GM19035 (cell line): ENCODE measurements at regions not wholly inside any gene's neighbourhood (a gene's known extent, or its start where the extent isn't known, plus 50 kb on each side); places are given as distances from the start of the nearest gene placed in this dataset.
"Not testable (repeated sequence)": the region's sequence is repeated elsewhere in the genome, so short reads cannot be mapped to it uniquely, and the experiment has no call there.

Experiments
- ATAC-seq: cut with Tn5 transposase; IDR thresholded peaks from one replicate; pipeline ENCODE4 v1.9.1; 2021; ENCODE audit not compliant: unreplicated experiment

DNA sequence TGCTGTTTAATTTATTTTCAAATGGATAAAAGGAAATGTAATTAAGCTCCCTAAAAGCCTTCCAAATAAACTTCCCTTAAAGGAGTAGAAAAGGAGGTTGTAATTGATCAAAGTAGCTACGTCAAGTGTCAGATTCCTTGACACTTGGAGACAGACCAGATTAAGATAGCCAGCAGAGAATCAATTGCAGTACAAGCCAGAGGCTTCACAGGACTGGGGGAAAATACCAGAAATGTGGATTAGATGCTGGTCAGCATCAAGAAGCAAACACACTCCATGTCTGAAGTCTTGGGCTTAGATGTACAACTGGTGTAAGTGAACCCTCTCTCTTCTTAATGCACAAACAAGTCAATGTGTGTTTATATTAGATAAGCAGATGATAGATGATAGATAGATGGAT, 184.9 kb upstream of the TAS2R1 start:
- ATAC-seq = no peak

DNA sequence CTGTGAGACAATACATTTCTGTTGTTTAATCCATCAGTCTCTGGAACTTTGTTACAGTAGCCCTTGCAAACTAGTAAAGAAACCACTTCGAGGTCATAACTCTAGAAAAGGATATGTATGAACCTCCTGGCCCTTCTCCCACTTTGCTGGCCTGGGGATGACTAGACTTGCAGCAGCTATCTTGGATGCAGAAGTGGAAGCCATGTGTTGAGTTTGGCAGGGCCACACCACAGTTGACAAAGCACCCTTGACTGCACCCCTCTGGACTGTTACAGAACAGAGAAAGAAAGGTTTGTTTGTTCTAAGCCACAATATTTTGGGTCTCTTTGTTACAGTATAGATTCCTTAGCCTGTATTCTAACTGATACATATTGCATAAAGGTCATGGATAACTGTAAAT, 183.2 kb upstream of the TAS2R1 start:
- no peak for ATAC-seq

DNA sequence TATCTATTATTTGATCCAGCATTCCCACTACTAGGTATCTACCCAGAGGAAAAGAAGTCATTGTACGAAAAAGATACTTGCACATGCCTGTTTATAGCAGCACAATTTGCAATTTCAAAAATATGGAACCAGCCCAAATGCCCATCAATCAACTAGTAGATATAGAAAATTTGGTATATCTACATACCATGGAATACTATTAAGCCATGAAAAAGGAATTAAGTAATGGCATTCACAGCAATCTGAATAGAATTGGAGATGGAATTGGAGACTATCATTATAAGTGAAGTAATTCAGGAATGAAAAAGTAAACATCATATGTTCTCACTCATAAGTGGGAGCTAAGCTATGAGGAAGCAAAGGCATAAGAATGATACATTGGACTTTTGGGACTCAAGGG, 177.2 kb upstream of the TAS2R1 start:
- not testable (repeated sequence) for ATAC-seq

DNA sequence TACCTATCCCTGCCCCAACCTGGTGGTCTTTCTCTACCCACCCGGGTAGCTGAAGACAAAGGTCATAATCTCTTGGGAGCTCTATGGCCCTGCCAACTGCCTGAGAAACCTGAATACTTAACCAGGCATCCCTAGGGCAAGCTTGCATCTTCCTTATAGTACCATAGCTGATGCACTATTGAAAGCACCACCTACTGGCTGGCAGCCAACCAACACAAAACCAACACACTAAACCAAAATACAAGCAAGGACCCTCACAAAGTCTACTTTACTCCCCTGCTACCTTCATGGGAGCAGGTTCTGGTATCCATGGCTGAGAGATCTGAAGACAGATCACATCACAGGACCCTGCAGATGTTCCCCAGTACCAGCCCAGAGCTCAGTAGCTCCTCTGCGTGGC, 171.8 kb upstream of the TAS2R1 start:
- no peak for ATAC-seq

DNA sequence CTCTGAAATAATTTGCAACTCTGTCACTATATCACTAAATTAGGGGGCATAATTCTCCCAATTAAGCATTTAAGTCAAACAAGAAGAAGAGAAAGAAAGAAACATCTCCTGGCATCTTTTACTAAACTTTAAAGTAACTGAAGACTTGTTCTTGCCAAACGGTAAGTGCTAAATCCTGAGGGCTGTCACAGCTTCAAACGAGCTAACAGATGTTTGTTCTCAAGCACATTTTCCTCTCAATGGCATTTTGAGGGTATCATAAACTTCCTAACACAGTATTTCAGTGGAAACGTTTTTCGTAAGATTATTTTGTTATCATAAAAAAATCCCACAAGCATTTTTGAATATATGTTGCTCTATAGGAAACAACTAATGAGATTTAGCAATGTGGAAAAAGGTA, 169.5 kb upstream of the TAS2R1 start:
- ATAC-seq = no peak

DNA sequence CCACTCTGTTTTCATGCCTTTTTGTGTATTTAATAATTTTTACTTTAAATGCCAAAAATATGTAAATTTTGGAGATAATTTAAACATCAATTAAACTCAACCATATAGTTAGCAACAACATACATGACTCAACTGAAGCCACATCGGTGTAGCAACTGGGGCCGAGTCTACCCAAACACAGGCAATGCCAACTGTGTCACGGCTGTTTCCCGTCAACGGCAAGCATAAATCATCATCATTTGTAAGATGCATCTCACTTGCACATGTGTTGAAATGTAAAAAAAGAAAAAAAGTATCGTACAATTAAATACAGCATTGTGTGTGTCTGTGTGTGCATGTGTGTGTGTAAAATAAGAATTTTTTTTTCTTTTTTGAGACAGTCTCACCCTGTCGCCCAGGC, 160.1 kb upstream of the TAS2R1 start:
- ATAC-seq = no peak

DNA sequence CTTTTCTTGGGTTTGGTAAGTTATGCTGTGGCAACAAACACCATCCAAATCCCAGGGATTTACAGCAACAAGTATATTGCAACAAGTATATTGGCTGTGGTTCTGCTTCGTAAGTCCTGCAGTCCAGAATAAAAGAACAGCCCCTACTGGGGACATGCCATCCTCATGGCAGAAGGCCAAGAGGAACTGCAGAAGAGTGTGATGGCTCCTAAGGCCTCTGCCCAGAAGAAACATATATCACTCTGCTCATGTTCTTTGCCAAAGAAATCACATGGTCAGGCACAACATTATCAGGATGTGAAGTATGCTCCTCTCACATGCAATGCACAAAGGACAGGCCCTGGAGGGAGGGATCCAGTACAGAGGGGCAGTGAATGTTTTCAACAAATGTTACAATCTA, 159.6 kb upstream of the TAS2R1 start:
- no peak for ATAC-seq

DNA sequence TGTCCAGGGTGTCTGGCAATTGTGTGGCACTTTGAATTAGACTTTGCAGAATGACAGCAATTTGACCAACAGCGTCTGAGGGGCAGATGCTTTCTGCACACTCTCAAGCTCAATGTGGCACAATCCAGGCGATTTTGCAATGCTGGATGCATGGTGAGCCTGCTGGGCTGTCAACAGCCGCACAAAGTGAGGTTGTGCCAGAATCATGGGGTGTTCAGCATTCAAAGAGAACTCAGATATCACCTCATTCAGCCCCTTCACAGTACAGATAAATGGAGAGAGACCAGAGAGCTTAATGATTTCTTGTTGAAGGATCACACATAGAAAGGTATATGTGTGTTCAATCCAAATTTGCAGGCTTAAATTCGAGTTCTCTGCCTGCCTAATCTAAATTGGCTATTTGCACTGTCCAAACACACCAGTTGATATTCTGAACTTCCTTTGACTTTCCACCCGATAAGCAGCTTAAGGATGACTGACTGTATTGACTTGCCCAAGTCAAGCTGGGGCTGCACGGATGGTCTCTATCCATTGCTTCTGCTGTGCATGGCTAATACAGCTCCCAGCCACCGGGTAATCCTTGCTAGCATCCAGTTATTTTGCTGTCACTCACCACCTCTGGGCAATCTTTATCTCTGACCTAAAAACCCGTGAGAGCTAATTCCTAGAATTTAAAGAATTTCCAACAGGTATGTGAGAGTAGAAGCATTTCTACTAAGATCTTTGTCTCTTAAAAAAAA, 157.9 kb upstream of the TAS2R1 start:
- no peak for ATAC-seq

DNA sequence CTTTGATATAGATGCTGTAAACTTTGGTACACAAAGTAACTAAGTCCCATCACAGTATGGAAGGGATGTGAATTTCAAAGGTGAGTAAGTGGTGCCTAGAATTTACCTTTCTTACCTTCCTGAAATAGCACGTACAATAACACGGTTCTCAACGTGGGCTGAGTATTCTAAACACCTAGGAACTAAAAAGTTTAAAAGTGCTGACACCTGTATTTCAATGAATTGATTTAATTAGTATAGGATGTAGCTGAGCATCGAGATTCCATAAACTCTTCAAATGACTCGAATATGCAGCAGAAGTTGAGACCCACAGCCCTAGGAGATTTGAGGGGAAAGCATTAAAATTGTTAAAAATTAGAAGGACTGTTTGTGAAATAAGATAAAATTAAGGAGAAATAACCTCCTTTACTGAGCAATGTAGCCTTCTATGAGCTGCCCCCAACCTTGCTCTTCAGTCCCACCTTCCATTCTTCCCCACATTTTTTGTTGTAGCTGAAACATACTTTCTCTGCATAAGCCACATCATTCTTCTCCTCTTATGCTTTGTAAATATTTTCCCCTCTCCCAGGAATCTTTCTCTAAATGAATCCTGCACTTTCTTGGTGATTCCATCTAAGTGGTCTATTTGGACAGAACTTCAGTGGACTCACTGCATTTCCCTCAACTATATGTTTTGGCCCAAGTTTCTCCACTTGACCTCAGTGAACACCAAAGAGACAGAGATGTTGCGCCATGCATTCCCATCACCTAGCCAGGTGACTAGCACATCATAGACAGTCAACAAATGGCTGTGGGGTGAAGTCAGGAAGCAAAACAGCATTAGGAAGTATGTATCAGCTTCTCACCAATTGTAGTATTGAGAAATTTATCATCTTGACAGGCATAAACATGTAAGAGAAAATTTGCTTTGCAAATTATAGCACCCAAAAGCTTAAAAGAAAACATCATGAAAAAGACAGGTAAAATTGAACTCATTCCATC, 156.5 kb upstream of the TAS2R1 start:
- no peak for ATAC-seq

DNA sequence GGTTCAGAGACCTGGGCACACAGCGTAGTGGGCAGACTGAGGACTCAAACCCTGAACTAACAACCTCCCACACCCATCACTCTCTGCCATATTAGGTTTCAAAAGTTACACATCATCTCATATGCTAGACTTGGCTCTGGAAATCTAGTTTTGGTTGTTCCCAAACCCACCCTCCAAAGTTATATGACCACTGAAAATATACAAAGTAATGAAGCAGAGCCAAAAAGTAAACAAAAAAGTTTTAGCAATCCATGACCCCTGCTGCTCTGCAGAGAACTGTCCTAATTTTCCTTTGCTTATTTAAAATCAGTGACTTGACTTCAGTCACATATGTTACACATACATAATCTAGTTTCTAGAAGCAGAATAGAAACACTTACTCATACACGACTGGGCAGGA, 155.6 kb upstream of the TAS2R1 start:
- ATAC-seq = no peak

DNA sequence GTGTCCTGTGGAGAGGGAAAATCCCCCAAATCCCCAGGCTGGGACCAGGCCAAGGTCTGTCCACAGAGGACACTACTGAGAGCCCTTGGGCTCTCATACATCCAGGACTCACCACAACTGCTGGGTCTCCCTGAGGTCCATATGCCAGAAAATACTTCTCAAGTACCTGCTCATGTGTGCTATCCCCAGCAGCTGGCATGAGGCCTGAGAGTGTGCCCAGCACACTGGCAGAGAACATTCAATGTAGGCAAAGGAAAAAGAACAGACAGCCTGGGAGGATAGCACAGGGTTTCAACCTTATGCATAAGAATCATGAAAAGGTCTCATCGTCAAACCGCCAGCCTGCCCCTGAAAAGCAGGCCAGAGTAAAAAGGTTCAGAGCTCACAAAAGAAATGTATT, 154.1 kb upstream of the TAS2R1 start:
- no peak for ATAC-seq

DNA sequence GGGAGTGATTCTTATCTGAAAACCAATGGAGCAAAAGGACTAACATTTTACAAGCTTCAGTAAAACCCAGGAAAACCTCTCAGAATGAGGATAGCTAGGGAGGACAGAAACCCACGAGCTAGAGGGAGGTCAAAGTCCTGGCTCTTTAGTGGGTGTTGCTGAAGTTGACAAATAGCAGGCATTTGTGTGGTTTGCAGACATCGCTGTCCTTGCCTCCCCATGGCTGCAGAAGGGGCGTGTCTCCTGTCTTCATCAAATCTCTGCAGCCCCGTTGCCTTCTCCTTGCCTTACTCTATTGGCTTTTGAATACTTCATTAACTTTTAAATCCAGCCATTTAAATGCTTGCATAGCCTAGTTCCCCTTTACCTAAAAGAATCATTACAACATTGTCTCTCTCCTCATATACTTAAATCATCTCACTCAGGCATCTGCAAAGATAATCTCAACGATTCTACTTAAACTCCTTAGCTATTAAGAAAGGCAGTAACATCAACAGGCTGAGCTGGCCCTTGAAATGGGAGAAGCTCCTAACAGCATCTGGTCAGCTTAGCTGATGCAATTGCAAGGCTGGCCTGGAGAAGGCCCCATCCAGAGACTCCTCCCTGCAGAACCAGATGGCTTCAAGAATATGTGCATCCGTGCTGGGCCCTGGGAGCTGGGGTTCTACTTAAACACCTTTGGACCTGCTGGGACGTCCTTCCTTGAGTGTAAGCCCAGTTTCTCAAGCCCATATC, 152.8 kb upstream of the TAS2R1 start:
- ATAC-seq = no peak

DNA sequence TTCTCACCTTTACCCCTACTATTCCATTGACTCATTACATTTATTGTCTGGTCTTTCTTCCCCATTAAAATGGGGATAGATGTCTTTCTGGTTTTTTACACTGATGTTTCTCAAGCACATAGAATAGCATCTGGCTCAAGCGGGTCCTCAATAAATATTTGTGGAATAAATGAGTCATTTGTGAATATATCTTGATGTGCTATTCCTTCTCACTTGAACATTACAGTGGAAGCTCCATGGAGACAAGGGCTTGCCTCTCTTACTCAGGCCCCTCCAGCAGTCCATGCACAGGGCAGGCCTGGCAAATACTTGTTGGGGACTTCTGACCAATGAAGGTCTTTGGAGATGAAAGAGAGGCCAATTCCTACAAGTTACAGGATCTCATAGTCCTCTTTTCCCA, 151.7 kb upstream of the TAS2R1 start:
- ATAC-seq = no peak

DNA sequence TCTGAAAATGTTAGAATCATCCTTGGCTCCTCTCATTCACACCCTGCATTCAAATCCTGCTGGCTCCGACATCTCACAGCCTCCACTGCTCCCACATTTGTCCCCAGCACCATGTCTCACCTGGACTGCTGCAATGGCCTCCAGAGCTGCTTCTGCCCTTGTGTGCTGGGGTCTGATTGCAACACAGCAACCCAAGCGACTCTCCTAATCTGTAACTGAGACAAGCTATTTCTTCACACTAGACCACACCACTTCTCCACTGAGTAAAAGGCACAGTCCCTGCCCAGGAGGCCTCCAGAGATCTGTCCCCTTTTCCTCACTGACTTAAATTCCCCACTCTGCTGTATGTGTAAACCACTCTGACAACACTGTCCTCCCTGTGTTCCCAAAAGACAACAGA, 151.1 kb upstream of the TAS2R1 start:
- no peak for ATAC-seq

DNA sequence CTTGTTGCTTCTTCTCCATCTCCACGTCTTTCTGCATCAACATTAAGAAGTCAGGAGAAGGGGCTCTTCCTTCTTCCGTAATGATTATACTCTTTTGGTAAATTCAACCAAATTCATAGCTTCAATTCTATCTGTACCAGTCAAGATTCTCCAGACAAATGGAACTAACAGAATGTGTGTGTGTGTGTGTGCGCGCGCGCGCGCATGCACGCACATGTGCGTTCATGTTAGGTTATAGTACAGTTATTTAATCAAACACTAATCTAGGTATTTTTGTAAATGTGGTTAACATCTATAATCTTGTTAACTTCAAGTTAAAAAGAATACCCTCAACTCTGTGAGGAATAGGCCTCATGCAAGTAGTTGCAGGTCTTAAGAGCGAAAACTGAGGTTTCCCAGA, 150.3 kb upstream of the TAS2R1 start:
- no peak for ATAC-seq

DNA sequence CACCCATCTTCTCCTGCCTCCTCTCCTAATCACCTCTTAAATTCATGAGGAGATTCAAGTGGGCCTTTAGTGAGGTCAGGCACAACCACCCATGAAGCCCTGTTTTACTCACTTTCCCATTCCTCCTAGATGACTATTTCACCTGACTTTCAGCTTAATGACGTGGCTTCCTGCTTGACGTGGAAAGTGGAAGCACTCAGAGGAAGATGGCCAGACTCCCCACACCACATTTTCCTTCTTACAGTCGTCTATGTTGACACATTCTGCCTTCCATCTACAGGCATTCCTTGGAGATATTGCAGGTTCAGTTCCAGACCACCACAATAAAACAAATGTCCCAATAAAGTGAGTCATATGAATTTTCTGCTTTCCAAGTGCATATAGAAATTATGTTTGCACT, 146.4 kb upstream of the TAS2R1 start:
- no peak for ATAC-seq

DNA sequence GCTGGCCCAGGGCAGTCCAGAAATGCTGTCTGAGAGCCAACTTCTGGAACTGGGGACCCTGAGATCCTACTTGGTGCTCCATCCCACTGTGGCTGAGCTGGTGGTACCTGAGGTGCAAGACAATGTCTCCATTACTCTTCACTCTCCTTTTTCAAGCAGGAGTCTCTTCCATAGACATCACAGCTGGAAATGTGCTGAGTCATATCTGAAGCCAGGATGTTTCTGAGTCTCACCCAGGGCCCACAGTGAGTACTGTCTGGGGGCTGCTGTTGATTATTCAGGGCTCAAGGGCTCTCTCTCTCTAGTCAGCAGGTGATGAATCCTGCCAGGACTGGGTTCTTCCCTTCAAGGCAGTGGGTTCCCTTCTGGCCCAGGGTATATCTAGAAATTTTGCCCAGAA, 145.2 kb upstream of the TAS2R1 start:
- ATAC-seq = no peak

DNA sequence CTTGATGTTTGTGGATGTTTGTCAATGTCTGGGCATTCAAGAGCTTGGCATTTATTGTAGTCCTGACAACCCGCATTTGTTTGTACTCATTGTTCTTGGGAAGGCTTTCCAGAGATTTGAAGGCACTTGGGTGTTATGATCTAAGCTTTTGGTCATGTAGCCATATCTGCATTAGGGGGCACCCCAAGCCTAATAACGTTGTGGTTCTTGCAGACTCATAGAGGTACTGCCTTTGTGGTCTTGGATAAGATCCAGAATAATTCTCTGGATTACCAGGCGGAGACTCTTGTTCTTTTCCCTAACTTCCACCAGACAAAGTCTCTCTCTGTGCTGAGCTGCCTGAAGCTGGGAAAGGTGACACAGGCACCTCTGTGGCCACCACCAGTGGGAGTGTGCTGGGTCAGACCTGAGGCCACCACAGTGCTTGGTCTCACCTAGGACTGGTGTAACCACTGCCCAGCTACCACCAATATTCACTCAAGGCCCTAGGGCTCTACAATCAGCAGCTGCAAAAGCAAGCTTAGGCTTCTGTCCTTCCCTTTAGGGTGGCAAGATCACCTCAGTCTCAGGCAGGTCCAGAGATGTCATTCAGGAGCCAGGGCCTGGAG, 144.4 kb upstream of the TAS2R1 start:
- ATAC-seq = no peak

DNA sequence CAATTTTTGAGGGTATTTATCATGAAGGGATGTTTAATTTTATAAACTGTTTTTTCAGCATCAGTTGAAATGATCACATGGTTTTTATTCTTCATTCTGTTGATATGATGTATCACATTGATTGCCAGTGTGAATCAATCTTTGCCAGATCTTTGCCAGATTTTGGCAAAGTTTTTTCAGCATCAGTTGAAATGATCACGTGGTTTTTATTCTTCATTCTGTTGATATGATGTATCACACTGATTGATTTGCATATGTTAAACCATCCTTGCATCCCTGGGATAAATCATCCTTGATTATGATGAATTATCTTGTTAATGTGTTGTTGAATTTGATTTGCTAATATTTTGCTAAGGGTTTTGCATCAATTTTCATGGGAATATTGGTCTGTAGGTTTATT, 140.9 kb upstream of the TAS2R1 start:
- ATAC-seq = no peak

DNA sequence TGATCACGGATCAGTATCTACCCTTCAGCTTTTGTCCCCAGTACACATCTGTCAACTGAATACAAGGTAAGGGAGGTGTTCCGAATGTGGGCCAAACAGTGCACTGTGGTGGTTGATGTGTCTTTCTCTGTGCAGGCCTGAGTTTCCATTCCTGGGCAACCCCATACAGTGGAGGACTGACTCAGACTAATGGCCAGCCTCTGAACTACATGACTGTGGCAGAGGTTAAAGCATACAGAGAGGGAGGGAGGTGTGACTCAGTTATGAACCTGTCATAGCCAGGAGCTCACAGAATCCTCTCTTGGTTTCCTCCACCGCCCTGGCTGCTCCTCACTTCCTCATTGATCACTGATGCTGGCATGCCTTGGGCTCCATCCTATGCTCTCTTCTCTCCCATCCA, 136.4 kb upstream of the TAS2R1 start:
- no peak for ATAC-seq

DNA sequence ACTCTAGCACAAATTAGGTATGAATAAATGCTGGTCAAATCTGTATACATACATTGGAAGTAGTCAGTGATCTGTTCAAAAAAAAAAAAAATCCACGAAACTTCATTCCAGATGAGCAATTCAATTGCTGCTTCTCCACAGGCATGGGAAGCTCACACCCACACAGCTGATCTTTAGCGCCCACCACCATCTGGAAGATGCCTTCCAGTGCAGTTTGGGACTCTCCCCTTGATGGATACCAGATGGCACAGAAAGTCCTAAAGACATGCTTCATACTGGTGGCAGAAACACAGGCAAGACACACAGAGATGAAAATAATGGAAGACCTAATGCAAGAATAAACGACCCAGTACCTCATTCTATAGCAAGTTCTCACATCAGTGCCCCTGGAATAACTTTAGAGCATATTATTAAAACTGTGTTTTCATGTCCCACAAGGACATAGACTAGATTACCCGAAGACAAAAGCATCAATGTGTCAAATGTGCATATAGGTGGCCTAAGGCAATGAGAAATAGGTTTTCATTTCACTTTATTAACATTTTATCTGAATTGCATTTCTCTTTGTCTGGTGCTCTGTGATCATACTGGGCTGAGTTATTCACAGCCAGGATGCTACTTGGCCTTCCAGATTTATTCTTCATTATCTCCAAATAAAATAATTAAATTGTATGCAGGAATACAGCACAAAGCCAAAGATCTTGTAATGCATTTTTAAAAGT, 135.4 kb upstream of the TAS2R1 start:
- ATAC-seq = no peak
